GM18499 (cell line): ENCODE measurements at regions not wholly inside any gene's neighbourhood (a gene's known extent, or its start where the extent isn't known, plus 50 kb on each side); places are given as distances from the start of the nearest gene placed in this dataset.
"Not testable (repeated sequence)": the region's sequence is repeated elsewhere in the genome, so short reads cannot be mapped to it uniquely, and the experiment has no call there.

ENCODE experiments used
- ATAC-seq: cut with Tn5 transposase; IDR thresholded peaks from one replicate; pipeline ENCODE4 v1.9.1; 2021; ENCODE audit warnings: moderate number of reproducible peaks; ENCODE audit not compliant: insufficient read depth, unreplicated experiment

GRCh38 chr2:83142934-83143333, 1316.1 kb downstream of the SUCLG1 start:
- ATAC-seq, result no peak

DNA sequence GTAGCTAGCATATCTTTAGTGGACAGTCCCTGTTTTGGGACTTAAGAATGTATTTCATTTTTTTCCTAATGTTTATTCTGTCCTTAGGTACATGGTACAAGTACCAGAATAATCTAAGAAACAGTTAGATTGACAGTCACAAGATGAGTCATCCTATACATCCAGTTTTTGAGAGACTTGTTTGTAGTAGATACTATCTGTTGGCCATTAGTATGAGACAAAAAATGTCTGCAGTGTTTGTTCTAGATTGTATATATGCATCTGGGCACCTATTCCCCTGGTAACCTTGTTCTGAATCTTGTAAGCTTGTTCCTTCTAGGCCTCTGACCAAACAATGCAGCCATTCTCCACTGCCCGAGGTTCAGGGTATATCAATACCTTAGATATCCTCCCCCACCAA, 1343.5 kb downstream of the SUCLG1 start:
- no peak for ATAC-seq

DNA sequence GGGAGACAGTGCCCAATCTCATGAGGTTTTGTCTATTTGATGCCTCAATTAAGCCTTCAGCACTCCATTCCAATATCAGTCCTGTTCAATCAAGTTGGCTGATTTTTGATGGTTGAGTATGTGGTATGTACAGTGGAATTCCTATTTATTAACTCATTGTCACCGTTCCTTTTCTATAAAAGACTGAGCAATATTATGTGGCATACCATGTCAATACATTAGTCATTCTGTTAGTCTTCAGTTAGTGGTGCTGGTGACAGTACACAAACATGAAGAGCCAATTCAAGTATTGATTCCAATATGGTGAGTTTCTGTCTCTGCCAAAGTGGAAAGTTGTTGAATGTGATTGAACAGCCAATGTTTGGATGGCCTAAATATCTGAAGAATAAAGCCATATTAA, 1343.9 kb downstream of the SUCLG1 start:
- no peak for ATAC-seq

GRCh38 chr2:83113953-83114352, 1345.1 kb downstream of the SUCLG1 start:
- ATAC-seq, result no peak

GRCh38 chr2:83112858-83113257, 1346.2 kb downstream of the SUCLG1 start:
- ATAC-seq, result no peak

- no peak for ATAC-seq
These were observed 1349.8 kb downstream of the SUCLG1 start for GRCh38 chr2:83109284-83109683.

- ATAC-seq, result no peak
These were observed 1352.2 kb downstream of the SUCLG1 start for GRCh38 chr2:83106853-83107252.

DNA sequence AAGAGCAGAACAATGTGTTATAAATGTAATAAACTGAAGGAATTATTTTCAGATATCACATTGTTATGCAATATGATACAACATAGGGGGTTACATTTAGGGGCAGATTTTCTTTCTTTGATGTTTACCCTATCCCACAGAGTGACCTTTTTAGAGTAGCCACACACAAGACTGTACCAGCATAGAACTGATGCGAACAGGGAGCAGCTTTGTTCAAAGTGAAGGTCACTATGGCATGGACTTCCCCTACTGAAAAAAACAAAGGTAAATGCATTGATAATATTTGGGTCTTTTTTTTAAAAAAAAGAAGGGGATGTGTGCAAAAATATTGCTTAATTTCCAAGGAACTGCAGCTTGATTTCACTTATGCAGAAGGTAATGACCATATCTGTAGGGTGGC, 1354.9 kb downstream of the SUCLG1 start:
- ATAC-seq, result no peak

GRCh38 chr2:83103613-83104012, 1355.5 kb downstream of the SUCLG1 start:
- no peak for ATAC-seq

- ATAC-seq, result not testable (repeated sequence)
These were observed 1370.0 kb downstream of the SUCLG1 start for GRCh38 chr2:83089051-83089450.

DNA sequence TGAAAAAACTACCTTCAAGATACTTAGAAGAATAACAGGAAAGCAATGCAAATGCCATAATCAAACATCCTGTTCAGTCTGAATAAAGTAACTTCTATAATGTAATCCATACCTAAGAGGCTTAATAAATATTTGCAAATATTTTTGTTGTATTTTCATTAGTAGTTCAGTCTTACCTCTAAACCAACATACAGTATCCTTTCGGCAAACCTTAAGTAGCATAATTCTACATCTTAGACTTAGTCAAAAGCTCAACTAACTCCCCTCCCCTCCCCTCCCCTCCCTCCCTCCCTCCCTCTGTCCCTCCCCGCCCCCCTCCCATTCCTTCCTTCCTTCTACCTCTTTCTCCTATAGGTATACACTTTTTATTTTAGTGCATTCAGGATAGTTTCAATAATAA, 1373.2 kb downstream of the SUCLG1 start:
- no peak for ATAC-seq

- no peak for ATAC-seq
These were observed 1377.0 kb downstream of the SUCLG1 start for GRCh38 chr2:83081826-83082690.

DNA sequence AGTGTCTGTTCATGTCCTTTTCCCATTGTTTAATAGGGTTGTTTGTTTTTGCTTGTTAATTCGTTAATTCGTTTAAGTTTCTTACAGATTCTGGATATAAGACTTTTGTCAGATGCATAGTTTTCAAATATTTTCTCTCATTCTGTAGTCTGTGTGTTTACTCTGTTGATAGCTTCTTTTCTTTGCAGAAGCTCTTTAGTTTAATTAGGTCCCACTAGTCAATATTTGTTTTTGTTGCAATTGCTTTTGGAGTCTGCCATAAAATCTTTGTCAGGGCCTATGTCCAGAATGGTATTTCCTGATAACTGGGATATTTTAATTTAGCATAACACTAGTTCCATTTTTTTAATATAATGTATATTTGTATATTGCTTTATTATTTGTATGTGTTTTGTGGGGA, 1380.1 kb downstream of the SUCLG1 start:
- ATAC-seq, result no peak

DNA sequence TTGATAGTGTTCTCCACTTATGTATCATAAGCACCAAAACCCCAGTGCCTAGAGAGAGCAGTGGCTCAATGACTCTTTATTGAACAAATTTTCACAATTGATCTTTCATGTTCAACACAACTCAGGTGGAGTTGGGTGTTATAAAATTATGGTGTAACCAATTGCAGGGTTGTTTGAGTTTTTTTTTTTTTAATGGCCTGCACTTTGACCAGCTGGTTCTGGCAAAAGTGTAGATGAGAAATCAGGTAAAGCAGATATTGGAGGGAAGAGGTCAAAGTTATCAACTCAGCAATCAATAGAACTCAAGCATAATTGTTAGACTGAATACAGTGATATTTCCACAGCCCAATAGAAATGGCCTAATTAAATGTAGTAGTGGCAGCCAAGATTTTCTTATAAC, 1386.3 kb downstream of the SUCLG1 start:
- no peak for ATAC-seq

GRCh38 chr2:83071914-83072313, 1387.2 kb downstream of the SUCLG1 start:
- ATAC-seq, result no peak

DNA sequence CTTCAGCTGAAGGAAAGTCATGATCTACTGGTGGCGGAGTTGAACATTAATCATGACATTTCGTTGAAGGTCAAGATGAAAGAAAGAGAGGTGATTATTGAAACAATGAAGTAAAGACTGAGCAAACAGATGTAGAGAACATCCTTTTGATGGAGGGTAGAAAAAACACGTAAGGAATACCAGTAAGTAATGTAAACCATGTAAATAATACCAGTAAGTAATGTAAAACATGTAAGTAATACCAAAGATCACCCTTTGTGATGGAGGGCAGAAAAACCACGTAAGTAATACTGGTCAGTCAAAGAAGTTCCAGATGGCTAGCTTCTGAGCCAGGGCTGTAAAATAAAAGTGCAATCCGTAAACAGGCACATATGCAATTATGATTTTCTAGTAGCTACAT, 1387.7 kb downstream of the SUCLG1 start:
- no peak for ATAC-seq

- ATAC-seq, result no peak
These were observed 1389.4 kb downstream of the SUCLG1 start for GRCh38 chr2:83069724-83070123.

DNA sequence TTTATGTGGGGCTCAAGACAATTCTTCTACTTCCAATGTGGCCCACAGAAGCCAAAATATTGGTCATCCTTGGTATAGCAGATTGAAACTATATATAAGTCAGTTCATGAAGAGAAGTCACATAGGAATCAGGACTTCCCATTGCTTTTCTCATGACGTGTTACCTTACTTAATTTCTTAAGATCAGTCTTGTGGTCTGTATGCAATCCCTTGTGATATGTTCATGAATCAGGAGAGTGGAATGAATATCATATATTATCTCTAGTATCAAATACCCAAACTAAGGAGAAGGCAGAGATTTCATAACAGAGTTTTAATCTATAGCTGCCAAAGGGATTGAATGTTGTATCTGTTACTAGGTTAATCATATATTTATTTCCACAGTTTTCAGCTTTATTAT, 1390.4 kb downstream of the SUCLG1 start:
- no peak for ATAC-seq

DNA sequence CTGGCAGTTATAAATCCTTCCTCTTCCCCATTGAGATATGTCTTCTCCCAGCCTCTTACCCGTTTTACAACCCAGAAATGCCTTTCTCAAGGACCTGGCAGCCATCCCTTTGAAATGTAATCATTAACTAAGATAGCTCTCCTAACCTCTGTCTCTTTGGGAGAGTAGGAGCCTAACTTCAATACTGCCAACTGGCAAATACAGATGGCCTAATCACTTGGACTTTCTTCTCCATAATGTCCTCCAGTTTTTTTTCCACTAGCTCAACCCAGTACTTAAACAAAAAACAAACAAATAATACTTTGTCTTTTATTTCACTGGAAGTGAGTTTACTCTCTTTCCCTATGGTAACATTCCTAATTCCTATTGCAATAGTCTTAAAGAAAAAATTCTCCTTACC, 1391.1 kb downstream of the SUCLG1 start:
- ATAC-seq, result no peak

GRCh38 chr2:83063933-83064332, 1395.1 kb downstream of the SUCLG1 start:
- ATAC-seq, result no peak

- ATAC-seq, result no peak
These were observed 1395.6 kb downstream of the SUCLG1 start for GRCh38 chr2:83063511-83063910.

- ATAC-seq, result no peak
These were observed 1400.4 kb downstream of the SUCLG1 start for GRCh38 chr2:83058683-83059082.
